ENCODE measurements at regions not wholly inside any gene's neighbourhood (a gene's known extent, or its start where the extent isn't known, plus 50 kb on each side); places are given as distances from the start of the nearest gene placed in this dataset.

DNA sequence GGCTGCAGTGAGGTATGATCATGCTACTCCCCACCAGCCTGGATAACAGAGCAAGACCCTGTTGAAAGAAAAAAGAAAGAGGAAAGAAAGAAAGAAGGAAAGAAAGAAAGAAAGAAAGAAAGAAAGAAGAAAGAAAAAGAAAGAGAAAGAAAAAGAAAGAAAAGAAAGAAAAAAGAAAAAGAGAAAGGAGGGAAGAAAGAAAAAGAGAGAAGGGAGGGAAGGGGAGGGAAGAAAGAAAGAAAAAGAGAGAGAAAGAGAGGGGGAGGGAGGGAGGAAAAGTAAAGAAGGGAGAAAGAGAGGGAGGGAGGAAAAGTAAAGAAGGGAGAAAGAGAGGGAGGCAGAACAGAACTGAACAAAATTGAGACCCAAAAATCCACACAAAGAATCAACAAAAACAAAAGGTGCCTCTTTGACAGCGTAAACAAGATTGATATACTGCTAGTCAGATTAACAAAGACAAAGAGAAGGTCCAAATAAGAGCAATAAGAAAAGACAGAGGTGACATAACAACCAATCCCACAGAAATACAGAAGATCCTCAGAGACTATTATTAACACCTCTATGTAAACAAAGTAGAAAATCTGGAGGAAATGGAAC is 293.9 kb upstream of the AMIGO2 start:
- TF ChIP-seq, protein P1, sequence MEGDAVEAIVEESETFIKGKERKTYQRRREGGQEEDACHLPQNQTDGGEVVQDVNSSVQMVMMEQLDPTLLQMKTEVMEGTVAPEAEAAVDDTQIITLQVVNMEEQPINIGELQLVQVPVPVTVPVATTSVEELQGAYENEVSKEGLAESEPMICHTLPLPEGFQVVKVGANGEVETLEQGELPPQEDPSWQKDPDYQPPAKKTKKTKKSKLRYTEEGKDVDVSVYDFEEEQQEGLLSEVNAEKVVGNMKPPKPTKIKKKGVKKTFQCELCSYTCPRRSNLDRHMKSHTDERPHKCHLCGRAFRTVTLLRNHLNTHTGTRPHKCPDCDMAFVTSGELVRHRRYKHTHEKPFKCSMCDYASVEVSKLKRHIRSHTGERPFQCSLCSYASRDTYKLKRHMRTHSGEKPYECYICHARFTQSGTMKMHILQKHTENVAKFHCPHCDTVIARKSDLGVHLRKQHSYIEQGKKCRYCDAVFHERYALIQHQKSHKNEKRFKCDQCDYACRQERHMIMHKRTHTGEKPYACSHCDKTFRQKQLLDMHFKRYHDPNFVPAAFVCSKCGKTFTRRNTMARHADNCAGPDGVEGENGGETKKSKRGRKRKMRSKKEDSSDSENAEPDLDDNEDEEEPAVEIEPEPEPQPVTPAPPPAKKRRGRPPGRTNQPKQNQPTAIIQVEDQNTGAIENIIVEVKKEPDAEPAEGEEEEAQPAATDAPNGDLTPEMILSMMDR (IDR thresholded peaks at IDR 0.05): no peak
- no peak for TF ChIP-seq ZFX (IDR thresholded peaks at IDR 0.05; ENCODE audit: borderline replicate concordance)
